ENCODE measurements at regions not wholly inside any gene's neighbourhood (a gene's known extent, or its start where the extent isn't known, plus 50 kb on each side); places are given as distances from the start of the nearest gene placed in this dataset.
"Not testable (repeated sequence)": the region's sequence is repeated elsewhere in the genome, so short reads cannot be mapped to it uniquely, and the experiment has no call there.

DNA sequence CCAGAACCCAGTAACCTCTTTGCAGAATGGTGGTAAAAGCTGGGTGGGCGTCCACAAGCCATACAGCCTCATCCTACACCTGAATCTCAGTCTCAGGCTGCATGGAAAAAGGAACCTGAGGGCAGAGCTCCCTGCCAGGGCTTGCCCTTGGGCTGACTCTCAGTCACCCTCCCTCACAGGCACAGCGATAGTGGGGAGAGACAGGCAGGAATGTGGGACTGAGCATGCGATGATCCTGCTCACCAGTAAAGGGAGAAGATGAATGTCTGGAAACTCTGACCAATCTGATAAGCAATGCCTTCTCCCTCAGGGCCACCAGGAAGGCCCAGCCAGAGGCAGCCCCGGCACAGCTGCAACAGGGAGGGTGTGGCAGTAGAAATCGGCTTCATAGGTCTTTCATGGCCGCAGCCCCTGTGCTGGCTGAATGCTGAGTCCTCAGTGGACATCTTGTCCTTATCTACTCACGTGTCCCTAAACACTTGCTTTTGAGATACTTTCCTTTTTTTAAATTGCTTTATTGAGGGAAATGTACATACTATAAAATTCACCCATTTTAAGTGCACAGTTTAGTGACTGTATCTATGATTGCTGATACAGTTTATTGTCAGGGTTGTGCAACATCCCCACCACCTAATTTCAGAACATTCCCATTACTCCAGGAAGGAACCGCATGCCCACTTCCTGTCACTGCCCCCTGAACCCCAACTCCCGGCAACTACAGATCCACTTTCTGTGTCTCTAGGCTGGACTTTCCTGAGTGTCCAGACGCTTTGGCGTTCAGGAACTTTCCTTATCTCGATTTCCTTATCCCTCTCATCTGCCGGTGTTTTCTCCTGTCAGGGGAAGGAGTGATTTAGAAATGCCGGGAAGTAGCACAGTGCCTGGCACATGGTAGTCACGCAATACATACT is 258.1 kb downstream of the PCNX1 start:
- DNase-seq (ENCODE audit: extremely low read depth, low read depth): no peak

DNA sequence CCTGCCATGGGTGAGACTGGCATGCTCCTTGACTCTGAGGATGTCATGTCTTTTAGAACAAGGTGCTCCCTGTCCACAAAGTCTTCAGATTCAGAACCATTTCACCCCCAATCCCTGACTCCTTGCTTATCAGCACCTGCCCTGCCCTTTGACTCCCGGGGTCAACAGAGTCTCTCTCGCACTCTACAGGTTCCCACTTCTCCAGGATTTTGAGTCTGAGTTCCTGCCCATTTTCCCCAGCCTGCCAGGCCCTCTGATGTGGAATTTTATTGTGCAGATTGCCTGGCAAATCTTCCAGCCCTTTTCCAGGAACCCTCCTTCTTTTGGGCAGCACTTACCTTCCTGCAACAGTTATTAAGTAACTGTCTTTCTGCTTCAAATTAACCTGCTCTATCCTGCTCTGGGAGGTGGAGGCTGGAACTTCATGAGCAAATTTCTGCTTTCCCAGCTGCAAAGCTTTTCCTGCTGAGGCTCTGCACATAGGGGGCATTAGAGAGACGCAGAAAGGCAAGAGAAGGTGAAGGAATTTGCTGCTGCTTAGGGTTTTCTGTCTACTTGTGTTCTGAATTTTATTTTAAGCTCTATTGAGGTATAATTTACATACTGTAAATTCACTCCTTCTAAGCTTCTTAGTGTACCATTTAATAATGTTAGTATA is 259.1 kb downstream of the PCNX1 start:
- DNase-seq (ENCODE audit: extremely low read depth, low read depth): peak; percentile 3

- not testable (repeated sequence) for DNase-seq (ENCODE audit: extremely low read depth, low read depth)
Measured at GRCh38 chr14:71167325-71167950, 260.2 kb downstream of the PCNX1 start.

GRCh38 chr14:71168161-71168560 is 260.9 kb downstream of the PCNX1 start:
- DNase-seq (ENCODE audit: extremely low read depth, low read depth): not testable (repeated sequence)

DNA sequence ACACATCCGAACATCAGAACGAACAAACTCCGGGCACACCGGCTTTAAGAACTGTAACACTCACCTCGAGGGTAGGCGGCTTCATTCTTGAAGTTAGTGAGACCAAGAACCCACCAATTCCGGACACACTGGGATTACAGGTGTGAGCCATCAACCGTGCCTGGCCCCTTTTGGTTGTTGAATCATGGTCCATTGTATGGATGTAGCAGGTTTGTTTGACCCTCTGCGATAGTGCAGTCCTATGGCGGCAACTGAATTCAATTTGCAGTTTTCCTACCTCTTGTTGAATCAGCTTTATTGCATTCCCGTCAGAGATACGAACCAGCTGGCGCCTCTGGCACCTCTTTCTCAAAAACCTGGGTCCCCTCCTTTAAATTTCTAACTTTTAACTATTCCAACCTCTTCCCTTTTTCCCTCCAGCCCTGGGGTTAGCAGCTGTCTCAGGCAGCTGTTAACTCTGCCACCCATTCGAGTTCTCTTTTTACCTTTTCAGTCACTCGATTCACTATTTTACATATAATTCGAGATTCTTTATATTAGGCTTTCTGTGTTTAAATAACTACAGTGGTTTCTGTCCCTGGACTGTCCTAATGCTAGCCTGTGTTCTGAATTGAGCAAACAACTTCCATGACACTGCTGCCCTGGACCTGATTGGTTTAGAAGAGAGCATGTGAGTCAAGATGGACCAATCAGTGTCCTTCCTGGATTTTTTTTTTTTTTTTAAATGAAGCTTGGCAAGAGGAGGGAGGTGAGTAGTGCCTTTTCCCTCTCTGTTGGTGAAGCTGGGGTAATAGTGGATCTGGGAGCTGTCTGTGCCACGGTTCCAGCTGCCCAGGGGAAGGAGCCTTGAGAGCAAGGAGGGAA is 261.5 kb downstream of the PCNX1 start:
- no peak for DNase-seq (ENCODE audit: extremely low read depth, low read depth)

DNA sequence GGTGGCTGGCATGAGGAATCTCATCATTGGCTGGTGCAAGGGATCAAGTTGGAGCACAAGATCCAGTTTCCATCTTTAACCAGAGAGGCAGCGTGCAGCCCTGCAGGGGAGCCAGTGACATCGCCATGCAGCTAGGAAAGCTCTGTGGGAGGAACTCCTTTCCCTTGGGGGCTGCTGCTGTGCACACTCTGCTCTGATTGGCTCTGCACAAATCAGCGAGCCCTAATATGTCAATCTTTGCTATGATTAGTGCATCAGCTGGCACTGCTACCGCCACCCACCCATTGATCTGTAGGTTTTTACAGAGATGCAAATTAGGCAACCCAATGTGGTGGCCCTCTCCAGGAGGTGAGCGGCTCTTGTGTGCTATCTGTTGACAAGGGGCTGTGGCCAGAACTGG is 262.6 kb downstream of the PCNX1 start:
- no peak for DNase-seq (ENCODE audit: extremely low read depth, low read depth)

- no peak for DNase-seq (ENCODE audit: extremely low read depth, low read depth)
Measured at GRCh38 chr14:71175491-71175890, 268.2 kb downstream of the PCNX1 start.

GRCh38 chr14:71179066-71179465 is 271.8 kb downstream of the PCNX1 start:
- no peak for DNase-seq (ENCODE audit: extremely low read depth, low read depth)

- no peak for DNase-seq (ENCODE audit: extremely low read depth, low read depth)
Measured at GRCh38 chr14:71180397-71180796, 273.1 kb downstream of the PCNX1 start.

DNA sequence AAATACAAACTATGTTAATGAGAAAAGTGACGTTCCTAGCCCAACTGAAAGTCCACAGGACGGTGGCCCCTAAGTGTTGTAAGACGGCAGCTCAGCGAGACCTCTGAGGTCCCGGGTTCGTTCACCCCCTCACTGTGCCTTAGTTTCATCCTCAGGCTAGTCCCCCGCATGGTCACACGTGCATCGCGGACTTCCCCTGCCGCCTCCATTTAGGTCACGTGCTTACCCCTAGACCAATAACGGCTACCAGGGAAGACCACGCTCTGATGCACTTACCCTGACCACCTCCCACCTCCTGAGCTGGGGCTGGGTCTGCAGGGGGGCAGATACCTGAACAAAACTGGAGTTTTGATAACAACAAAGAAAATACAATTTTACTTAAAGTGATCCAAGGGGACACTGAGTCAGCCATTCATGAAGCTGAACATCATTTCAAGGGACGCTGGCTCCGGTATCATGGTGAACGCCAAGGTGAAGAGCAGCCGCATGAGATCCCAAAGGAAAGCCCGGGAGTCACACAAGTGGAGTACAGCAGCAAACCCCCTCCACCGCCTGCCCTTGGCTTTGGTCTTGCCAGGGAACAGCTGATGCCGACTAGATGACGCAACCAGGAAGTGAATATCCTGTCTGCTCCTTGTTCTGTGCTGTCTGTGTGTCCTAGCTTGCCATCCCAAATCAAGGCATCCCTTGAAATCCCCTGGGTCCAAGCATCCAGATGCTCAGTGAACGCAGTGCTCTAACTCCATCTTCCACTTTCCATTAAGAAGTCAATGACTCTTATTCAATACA is 274.1 kb downstream of the PCNX1 start:
- no peak for DNase-seq (ENCODE audit: extremely low read depth, low read depth)

GRCh38 chr14:71183876-71184689 is 276.8 kb downstream of the PCNX1 start:
- DNase-seq (ENCODE audit: extremely low read depth, low read depth): no peak

DNA sequence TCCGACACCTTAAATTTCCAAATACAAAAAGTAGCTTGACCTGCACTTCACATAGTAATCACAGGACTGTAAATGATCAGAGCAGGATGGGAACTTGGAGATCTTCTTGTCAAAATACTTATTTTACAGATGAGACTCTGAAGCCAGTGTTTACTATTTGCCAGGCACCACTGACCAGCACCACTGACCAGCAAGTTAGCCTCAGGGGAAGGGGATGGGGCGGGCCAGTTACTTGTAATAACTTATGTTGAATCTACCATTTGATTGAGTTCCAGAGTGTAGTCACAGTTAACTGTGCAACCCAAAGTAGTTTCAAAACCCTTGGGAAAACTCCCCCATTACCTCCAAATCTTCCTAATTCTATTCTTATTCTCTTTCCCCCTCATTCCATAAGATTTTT is 278.4 kb downstream of the PCNX1 start:
- DNase-seq (ENCODE audit: extremely low read depth, low read depth): no peak

GRCh38 chr14:71187633-71188356 is 280.5 kb downstream of the PCNX1 start:
- DNase-seq (ENCODE audit: extremely low read depth, low read depth): no peak

DNA sequence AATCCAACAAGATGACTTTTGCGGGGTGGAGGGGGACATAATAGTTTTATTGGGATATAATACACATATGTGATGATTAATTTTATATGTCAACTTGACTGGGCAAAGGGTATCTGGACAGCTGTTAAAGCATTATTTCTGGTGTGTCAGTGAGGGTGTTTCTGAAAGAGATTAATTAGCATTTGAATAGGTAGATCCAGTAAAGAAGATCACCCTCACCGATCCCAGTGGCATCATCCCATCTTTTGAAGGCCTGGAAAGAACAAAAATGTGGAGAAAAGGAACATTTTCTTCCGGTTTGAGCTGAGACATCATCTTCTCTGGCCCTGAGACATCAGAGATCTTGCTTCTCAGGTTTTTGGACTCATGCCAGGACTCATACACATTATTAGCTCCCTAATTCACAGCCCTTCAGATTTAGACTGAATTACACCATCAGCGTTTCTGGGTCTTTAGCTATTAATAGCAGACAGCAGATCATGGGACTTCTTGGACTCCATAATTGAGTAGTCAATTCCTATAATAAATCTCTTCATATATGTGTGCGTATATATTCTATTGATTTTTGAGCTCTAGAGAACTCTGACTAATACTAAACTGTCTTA is 283.6 kb downstream of the PCNX1 start:
- no peak for DNase-seq (ENCODE audit: extremely low read depth, low read depth)

DNA sequence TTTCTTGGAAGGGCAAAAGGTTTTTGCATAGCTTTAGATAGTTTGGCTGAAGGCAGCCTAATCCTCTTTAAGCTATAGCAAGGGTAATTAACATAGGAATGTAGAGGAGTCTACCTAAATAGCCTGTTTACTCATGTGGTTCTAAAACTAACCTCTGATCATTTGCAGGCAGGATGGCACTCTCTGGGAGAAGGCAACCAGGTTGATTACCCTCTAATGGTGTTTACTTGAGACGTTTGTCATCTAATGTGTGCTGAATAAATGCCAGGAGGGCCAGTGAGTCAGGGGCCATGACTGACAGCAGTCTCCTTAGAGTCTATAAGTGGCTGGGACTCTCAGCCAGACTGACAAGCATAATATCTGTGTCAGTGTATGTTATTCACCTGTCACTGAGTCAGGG is 286.4 kb downstream of the PCNX1 start:
- DNase-seq (ENCODE audit: extremely low read depth, low read depth): no peak

DNA sequence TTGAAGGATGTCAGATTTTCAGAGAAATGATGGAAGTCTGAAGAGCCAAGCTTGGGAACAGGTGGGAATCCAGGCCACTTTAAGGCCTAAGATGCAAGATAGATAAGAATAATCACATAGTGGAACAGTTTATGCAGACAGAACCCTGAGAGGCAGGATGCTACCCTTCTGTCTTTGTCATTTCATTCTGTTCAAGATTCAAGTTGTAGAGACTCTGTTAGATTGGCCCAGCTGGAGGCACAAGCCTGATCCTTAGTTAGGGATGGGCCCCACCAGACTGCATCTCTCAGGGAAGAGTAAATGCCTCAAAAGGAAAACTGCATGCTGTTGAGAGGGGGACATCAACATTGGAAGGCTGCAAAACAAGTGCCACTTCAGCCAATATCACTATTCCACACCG is 287.0 kb downstream of the PCNX1 start:
- no peak for DNase-seq (ENCODE audit: extremely low read depth, low read depth)

DNA sequence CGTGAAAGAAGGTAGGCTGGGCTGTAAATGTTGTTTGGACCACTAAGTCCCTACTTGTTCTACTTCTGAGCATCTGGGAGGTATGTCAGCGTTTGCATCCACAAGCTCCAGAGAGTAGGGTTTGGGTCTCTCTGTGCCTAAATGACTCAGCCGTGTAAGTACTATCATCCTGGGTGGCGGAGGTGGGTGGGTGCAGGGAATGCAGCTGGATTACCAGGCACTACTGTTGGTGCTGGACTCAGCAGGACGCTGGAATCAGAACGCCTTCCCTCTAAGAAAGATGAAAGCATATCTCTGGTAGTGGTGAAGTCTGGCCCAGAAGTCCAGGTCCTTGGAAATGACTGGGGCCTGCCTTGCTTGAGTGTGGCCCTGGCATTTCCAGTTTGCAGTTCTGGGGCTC is 289.7 kb downstream of the PCNX1 start:
- DNase-seq (ENCODE audit: extremely low read depth, low read depth): no peak

GRCh38 chr14:71198687-71199086 is 291.4 kb downstream of the PCNX1 start:
- DNase-seq (ENCODE audit: extremely low read depth, low read depth): no peak

Measured in NCI-H460 (cell line).